Activated B cell treated with CpG ODN at 0.5 μM for 24 hours (primary cell): ENCODE measurements at regions not wholly inside any gene's neighbourhood (a gene's known extent, or its start where the extent isn't known, plus 50 kb on each side); places are given as distances from the start of the nearest gene placed in this dataset.

Source experiments
- ATAC-seq: fragments of 200-7000 bp; cut with Tn5 transposase; one replicate; pipeline ENCODE4 v1.10.0; 2021; ENCODE audit warnings: low read depth, mild to moderate bottlenecking, moderate library complexity
- CTCF ChIA-PET: fragments of 350-600 bp; sonication (Branson Sonifier 250); formaldehyde crosslinking; loops from one replicate; lab custom pipeline; 2021; ENCODE audit warnings: antibody characterized with exemption; lab: Charles Lee
- POLR2A ChIA-PET: fragments of 350-600 bp; sonication (Branson Sonifier 250); formaldehyde crosslinking; loops from one replicate; lab custom pipeline; 2021; ENCODE audit warnings: antibody characterized with exemption; lab: Charles Lee
- DNase-seq: peaks from one replicate; pipeline ENCODE4 v3.0.0; 2022
- H3K27ac Mint-ChIP-seq: one replicate; pipeline ENCODE4 v1.8.0; 2020; ENCODE audit warnings: mixed read lengths
- H3K27me3 Mint-ChIP-seq: one replicate; pipeline ENCODE4 v1.8.0; 2021; ENCODE audit warnings: mixed read lengths
- H3K36me3 Mint-ChIP-seq: one replicate; pipeline ENCODE4 v1.8.0; 2021; ENCODE audit warnings: low read depth, mixed read lengths
- H3K4me1 Mint-ChIP-seq: one replicate; pipeline ENCODE4 v1.8.0; 2021; ENCODE audit warnings: mixed read lengths
- H3K4me3 Mint-ChIP-seq: one replicate; pipeline ENCODE4 v1.8.0; 2020; ENCODE audit warnings: mild to moderate bottlenecking, mixed read lengths
- H3K9me3 Mint-ChIP-seq: one replicate; pipeline ENCODE4 v1.8.0; 2020; ENCODE audit warnings: mixed read lengths
- CTCF ChIP-seq: fragments of 200-600 bp; IDR thresholded peaks from one replicate; pipeline ENCODE4 v1.8.0; 2022; ENCODE audit warnings: antibody characterized with exemption, mild to moderate bottlenecking
- intact Hi-C: fragments of 100-400 bp; cut with micrococcal nuclease; formaldehyde crosslinking; loops from one replicate; pipeline ENCODE4 v1.15.1; 2024

DNA sequence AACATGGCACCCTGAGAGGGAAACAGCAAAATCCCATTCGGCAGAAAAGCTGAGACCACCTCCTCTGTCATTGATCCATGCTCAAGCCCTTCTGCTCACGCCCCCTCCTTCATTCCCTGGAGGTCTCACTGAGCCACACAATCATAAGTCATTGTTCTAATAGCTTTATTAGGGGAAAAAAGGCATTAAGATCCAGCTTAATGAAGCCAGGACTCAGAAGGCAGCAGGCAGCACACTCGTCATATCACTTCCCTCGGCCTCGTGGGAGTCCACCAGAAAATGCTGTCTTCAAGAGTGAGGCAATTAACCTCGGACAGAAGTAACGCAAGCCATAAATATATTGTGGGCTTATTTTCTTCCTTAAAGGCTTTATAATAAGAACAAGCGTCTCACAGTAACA, 153.9 kb upstream of the PPP2R3A start:
- H3K36me3 Mint-ChIP-seq: no peaks in the 10 kb centered on the region
- no peak for DNase-seq
- intact Hi-C loops: no loop called here
- CTCF ChIA-PET: no interaction called here
- ATAC-seq: no peak
- no peak overlapping the region for H3K4me3 Mint-ChIP-seq
- POLR2A ChIA-PET: no interaction called here
- H3K9me3 Mint-ChIP-seq: no peaks in the 10 kb centered on the region
- no peaks in the 10 kb centered on the region for H3K4me1 Mint-ChIP-seq
- H3K27me3 Mint-ChIP-seq: peaks cover 5% of the 10 kb centered on the region
- H3K27ac Mint-ChIP-seq: no peak overlapping the region
- no peak for TF ChIP-seq CTCF

DNA sequence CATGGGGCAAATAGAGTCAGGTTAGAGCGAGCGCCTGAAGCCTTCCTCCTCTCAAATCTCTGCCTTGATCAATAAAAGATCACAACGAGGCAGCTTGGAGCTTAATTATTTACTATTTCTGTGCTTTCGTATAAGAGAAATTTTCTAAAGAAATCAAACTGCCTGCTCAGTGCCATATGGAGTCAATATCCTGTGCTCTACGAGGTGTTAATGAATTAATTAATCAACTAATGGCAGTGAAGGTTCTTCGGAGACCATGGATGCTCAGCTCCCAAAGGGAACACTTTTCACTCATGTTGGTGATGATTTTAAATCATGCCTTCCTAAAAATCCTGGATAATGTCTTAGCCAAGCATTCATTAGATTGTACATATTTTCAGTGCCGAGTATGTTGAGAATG, 153.5 kb upstream of the PPP2R3A start:
- CTCF ChIA-PET: no interaction called here
- DNase-seq: no peak
- POLR2A ChIA-PET: no interaction called here

GRCh38 chr3:135834465-135834864, 131.1 kb upstream of the PPP2R3A start:
- Mint-ChIP-seq H3K27me3 (no peaks in the 10 kb centered on the region), H3K36me3 (no peaks in the 10 kb centered on the region), H3K4me3 (no peak overlapping the region), H3K4me1 (no peaks in the 10 kb centered on the region), H3K9me3 (no peaks in the 10 kb centered on the region), H3K27ac (no peak overlapping the region)
- TF ChIP-seq CTCF: no peak
- DNase-seq (no peak), ATAC-seq (no peak)
- ChIA-PET CTCF (no interaction called here), POLR2A (no interaction called here)
- intact Hi-C loops: no loop called here

More for the DNA sequence above, 153.5 kb upstream of the PPP2R3A start:
- ATAC-seq: no peak
- no peak overlapping the region for H3K27ac Mint-ChIP-seq
- no peak overlapping the region for H3K4me3 Mint-ChIP-seq
- H3K9me3 Mint-ChIP-seq: no peaks in the 10 kb centered on the region
- H3K4me1 Mint-ChIP-seq: no peaks in the 10 kb centered on the region
- no peaks in the 10 kb centered on the region for H3K36me3 Mint-ChIP-seq
- H3K27me3 Mint-ChIP-seq: peaks cover 7% of the 10 kb centered on the region
- TF ChIP-seq CTCF: no peak
- intact Hi-C loops: no loop called here

GRCh38 chr3:135837977-135838631, 127.4 kb upstream of the PPP2R3A start:
- H3K4me3 Mint-ChIP-seq: no peak overlapping the region
- TF ChIP-seq CTCF: no peak
- no peaks in the 10 kb centered on the region for H3K36me3 Mint-ChIP-seq
- H3K9me3 Mint-ChIP-seq: no peaks in the 10 kb centered on the region
- DNase-seq (no peak), ATAC-seq (no peak)
- no peaks in the 10 kb centered on the region for H3K4me1 Mint-ChIP-seq
- H3K27ac Mint-ChIP-seq: no peak overlapping the region
- intact Hi-C loops: no loop called here
- ChIA-PET CTCF (no interaction called here), POLR2A (no interaction called here)
- H3K27me3 Mint-ChIP-seq: no peaks in the 10 kb centered on the region

DNA sequence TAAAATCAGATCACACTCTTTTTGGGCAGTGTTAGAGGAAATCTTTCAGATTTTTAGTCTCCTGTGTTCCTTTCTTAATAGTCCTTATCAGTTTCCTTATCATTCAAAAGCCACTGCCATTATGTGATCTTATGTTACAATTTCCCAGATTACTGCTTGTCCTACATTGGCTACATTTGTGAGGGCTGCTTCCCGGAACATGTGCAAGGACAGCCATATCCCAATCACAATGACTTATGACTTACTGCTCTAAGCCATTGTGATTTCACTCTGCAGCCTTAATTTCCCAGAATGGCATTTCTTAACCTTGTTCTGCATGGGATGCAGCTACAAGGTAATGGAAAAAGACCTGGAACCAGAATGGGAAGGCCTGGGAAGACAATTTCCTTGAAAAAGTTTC, 125.1 kb upstream of the PPP2R3A start:
- intact Hi-C loops: no loop called here
- no peaks in the 10 kb centered on the region for H3K4me1 Mint-ChIP-seq
- no peak for TF ChIP-seq CTCF
- H3K9me3 Mint-ChIP-seq: no peaks in the 10 kb centered on the region
- DNase-seq (no peak), ATAC-seq (no peak)
- no peak overlapping the region for H3K4me3 Mint-ChIP-seq
- H3K27ac Mint-ChIP-seq: no peak overlapping the region
- H3K36me3 Mint-ChIP-seq: no peaks in the 10 kb centered on the region
- H3K27me3 Mint-ChIP-seq: no peaks in the 10 kb centered on the region
- ChIA-PET CTCF (no interaction called here), POLR2A (no interaction called here)
